HG02981 (cell line): ENCODE measurements at regions not wholly inside any gene's neighbourhood (a gene's known extent, or its start where the extent isn't known, plus 50 kb on each side); places are given as distances from the start of the nearest gene placed in this dataset.

Experiments
- ATAC-seq: cut with Tn5 transposase; IDR thresholded peaks from one replicate; pipeline ENCODE4 v1.9.1; 2021; ENCODE audit warnings: mild to moderate bottlenecking, moderate library complexity; ENCODE audit not compliant: unreplicated experiment

DNA sequence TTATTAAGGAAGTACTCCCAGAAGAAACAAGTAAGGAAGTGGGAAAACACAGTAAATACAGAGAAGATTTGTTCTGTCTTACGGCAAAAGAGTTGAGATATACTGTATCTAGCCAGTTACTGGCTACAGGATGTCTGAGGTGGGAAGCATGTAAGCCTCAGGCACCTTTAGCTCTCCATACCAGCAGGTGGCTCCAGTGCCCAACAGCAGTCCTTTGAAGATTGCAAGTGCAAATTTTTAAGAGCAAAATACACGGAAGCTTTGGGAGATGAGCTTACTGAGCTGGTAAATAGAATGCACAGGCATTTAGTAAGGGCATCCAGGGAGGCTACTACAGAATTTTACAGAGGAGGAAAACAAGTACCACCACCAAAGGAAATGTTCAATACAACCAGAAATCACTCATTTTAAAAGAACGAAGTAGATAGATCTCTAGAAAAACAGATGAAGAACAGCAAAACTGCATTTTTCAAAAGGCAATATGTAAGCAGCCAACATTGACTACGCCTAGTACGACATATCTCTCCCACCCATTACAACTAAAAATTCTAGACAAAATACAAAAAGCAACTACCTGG, 57.9 kb upstream of the VSTM2B start:
- no peak for ATAC-seq

DNA sequence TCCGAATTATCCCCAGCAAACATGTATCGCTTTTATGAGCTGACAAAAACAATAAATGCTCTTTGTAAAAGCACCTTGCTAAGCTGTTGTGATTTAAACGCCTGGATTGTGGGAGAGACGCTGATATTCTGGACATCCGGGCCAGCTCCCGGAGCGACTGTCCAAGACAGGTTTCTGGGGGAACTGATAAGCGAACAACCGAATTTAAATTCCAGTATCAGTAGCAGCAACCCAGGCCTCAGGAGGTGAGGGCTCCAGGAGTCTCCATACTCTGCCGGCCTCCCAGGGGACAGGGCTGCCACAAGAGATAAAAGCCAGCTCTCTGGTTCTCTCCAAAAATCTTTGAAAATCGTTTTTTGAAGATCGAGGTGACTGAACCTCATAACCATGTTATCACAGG, 50.3 kb upstream of the VSTM2B start:
- ATAC-seq, result no peak
